HCT116 (cell line): ENCODE measurements at regions not wholly inside any gene's neighbourhood (a gene's known extent, or its start where the extent isn't known, plus 50 kb on each side); places are given as distances from the start of the nearest gene placed in this dataset.

Experiments
- ATAC-seq: fragments of 200-7000 bp; cut with Tn5 transposase; 2 replicates; pipeline ENCODE4 v1.9.1; 2020; ENCODE audit warnings: mild to moderate bottlenecking, moderate library complexity
- BruUV-seq: library from RNA; stranded (reverse); fragments of 400-500 nt; replicated peaks from 2 replicates; lab custom pipeline; 2021; lab: Mats Ljungman, UMichigan
- CTCF ChIA-PET: fragments of 300-600 bp; sonication (Branson Sonifier 250); formaldehyde crosslinking; loops from one replicate; lab custom pipeline; 2021; ENCODE audit warnings: antibody characterized with exemption; lab: Charles Lee
- POLR2A ChIA-PET: fragments of 300-600, 350-600 bp; sonication (Branson Sonifier 250); formaldehyde crosslinking; loops from one replicate; lab custom pipeline; 2021; ENCODE audit warnings: antibody characterized with exemption; lab: Charles Lee
- RAD21 ChIA-PET, 2 experiments: fragments of 300-600 bp; sonication (Branson Sonifier 250); formaldehyde crosslinking; loops; one replicate each; lab custom pipeline; 2023; ENCODE audit warnings: low total read pairs in 2 of 2; ENCODE audit not compliant: uncharacterized antibody in 2 of 2, unreplicated experiment in 2 of 2, low non-redundant PET in 1 of 2; lab: Charles Lee
- DNase-seq: peaks from one replicate; pipeline ENCODE4 v3.0.0-alpha.2; 2010; ENCODE audit warnings: low read depth, low spot score
- H2AFZ ChIP-seq: fragments of 200-600 bp; shearing (Covaris generic), sonication (generic); 2 replicates; pipeline ENCODE4 v1.6.1; 2017; ENCODE audit warnings: low read depth, mixed run types, mixed read lengths, antibody characterized with exemption, low read length; ENCODE audit not compliant: poor library complexity, severe bottlenecking
- H3K27ac ChIP-seq: 2 replicates; pipeline ENCODE4 v1.5.1; 2012; ENCODE audit warnings: low read depth, low read length
- H3K27me3 ChIP-seq: fragments of 200-600 bp; sonication (generic); 2 replicates; pipeline ENCODE4 v1.6.1; 2016; ENCODE audit warnings: mixed run types, low read length, mixed read lengths; ENCODE audit not compliant: insufficient read depth
- H3K36me3 ChIP-seq, 2 experiments: fragments of 200-500 bp in 1 of 2; fragments of 200-600 bp in 1 of 2; sonication (Bioruptor generic) in 1 of 2; sonication (generic) in 1 of 2; 2 replicates each; pipeline versions ENCODE4 v1.5.1 to v1.6.1; 2014 to 2016; ENCODE audit warnings: low read length in 2 of 2, inconsistent platforms in 1 of 2, mixed read lengths in 1 of 2, mixed run types in 1 of 2; ENCODE audit not compliant: insufficient read depth in 2 of 2, control insufficient read depth in 1 of 2
- H3K4me1 ChIP-seq, 2 experiments: fragments of 200-600 bp in 1 of 2; sonication (generic) in 1 of 2; 2 replicates each; pipeline versions ENCODE4 v1.5.1 to v1.6.1; 2012 to 2017; ENCODE audit warnings: low read length in 2 of 2, inconsistent platforms in 1 of 2, mild to moderate bottlenecking in 1 of 2, mixed read lengths in 1 of 2, mixed run types in 1 of 2, moderate library complexity in 1 of 2; ENCODE audit not compliant: insufficient read depth in 2 of 2, control insufficient read depth in 1 of 2
- H3K4me2 ChIP-seq: fragments of 200-600 bp; sonication (generic); 2 replicates; pipeline ENCODE4 v1.6.1; 2017; ENCODE audit warnings: mixed run types, low read length, mixed read lengths
- H3K4me3 ChIP-seq, 2 experiments: fragments of 200-600 bp in 1 of 2; sonication (generic) in 1 of 2; replicated peaks in 1 of 2; 2 replicates each; pipeline ENCODE4 v1.5.1; 2011 to 2016; ENCODE audit warnings: low read length in 2 of 2, control low read depth in 1 of 2, low read depth in 1 of 2, mild to moderate bottlenecking in 1 of 2, mixed read lengths in 1 of 2, mixed run types in 1 of 2
- H3K79me2 ChIP-seq: fragments of 200-600 bp; sonication (generic); 2 replicates; pipeline ENCODE4 v1.6.1; 2017; ENCODE audit warnings: mild to moderate bottlenecking, mixed run types, low read length, moderate library complexity, mixed read lengths; ENCODE audit not compliant: insufficient read depth
- H3K9ac ChIP-seq: fragments of 200-600 bp; sonication (generic); 2 replicates; pipeline ENCODE4 v1.6.1; 2016; ENCODE audit warnings: low read length, mixed read lengths
- H3K9me2 ChIP-seq: fragments of 200-600 bp; sonication (generic), shearing (Covaris generic); 2 replicates; pipeline ENCODE4 v1.6.1; 2017; ENCODE audit warnings: mixed run types, mild to moderate bottlenecking, moderate library complexity; ENCODE audit not compliant: insufficient read depth
- H3K9me3 ChIP-seq, 2 experiments: fragments of 200-500 bp in 1 of 2; fragments of 200-600 bp in 1 of 2; sonication (Bioruptor generic) in 1 of 2; sonication (generic) in 1 of 2; 2 replicates each; pipeline ENCODE4 v1.6.1; 2014 to 2017; ENCODE audit warnings: low read length in 2 of 2, mixed read lengths in 2 of 2, inconsistent platforms in 1 of 2, low read depth in 1 of 2, mild to moderate bottlenecking in 1 of 2, mixed run types in 1 of 2, moderate library complexity in 1 of 2; ENCODE audit not compliant: control insufficient read depth in 1 of 2, insufficient read depth in 1 of 2
- H4K20me1 ChIP-seq: fragments of 200-600 bp; sonication (generic), shearing (Covaris generic); 2 replicates; pipeline ENCODE4 v1.6.1; 2017; ENCODE audit warnings: mixed run types, mild to moderate bottlenecking, moderate library complexity; ENCODE audit not compliant: insufficient read depth
- CBX3 ChIP-seq: IDR thresholded peaks from 2 replicates; pipeline ENCODE4 v1.6.1; 2012; ENCODE audit warnings: low read depth
- CEBPB ChIP-seq: IDR thresholded peaks from 2 replicates; pipeline ENCODE4 v1.6.1; 2012; ENCODE audit warnings: low read depth
- ELF1 ChIP-seq: IDR thresholded peaks from 2 replicates; pipeline ENCODE4 v1.6.1; 2012; ENCODE audit warnings: low read depth, borderline replicate concordance
- EZH2 ChIP-seq: fragments of 200-600 bp; sonication (generic); IDR thresholded peaks from 2 replicates; pipeline ENCODE4 v1.6.1; 2017; ENCODE audit warnings: antibody characterized with exemption, mixed run types
- EZH2phosphoT487 ChIP-seq: fragments of 200-600 bp; IDR thresholded peaks from 2 replicates; pipeline ENCODE4 v1.6.1; 2018; ENCODE audit warnings: antibody characterized with exemption, borderline replicate concordance
- MAX ChIP-seq: IDR thresholded peaks from 2 replicates; pipeline ENCODE4 v1.6.1; 2012
- POLR2AphosphoS5 ChIP-seq: IDR thresholded peaks from 2 replicates; pipeline ENCODE4 v1.6.1; 2011; ENCODE audit warnings: mild to moderate bottlenecking, low read depth, low read length, moderate library complexity
- RAD21 ChIP-seq: IDR thresholded peaks from 2 replicates; pipeline ENCODE4 v1.6.1; 2012; ENCODE audit warnings: low read depth, mild to moderate bottlenecking
- REST ChIP-seq: IDR thresholded peaks from 2 replicates; pipeline ENCODE4 v1.6.1; 2012; ENCODE audit warnings: low read depth
- SIN3A ChIP-seq: IDR thresholded peaks from 2 replicates; pipeline ENCODE4 v1.6.1; 2012; ENCODE audit warnings: low read depth
- SP1 ChIP-seq: IDR thresholded peaks from 2 replicates; pipeline ENCODE4 v1.6.1; 2012; ENCODE audit warnings: low read depth
- TCF7L2 ChIP-seq: IDR thresholded peaks from 2 replicates; pipeline ENCODE4 v1.7.0; 2011; ENCODE audit warnings: borderline replicate concordance, inconsistent platforms; ENCODE audit not compliant: insufficient read depth, insufficient read length; ENCODE audit errors: extremely low read depth
- ZNF274 ChIP-seq: fragments of 200-500 bp; sonication (Bioruptor generic); IDR thresholded peaks from 2 replicates; pipeline ENCODE4 v1.6.1; 2014; ENCODE audit warnings: mild to moderate bottlenecking, low read depth, low read length, inconsistent platforms
- intact Hi-C: fragments of 100-400 bp; cut with micrococcal nuclease; formaldehyde crosslinking; loops from 2 replicates; pipeline ENCODE4 v1.10.0; 2022
- TF ChIP-seq, protein P1 (sequence below): IDR thresholded peaks from 2 replicates; pipeline ENCODE4 v1.6.1; 2012
- TF ChIP-seq, protein P2 (sequence below): IDR thresholded peaks from 2 replicates; pipeline ENCODE4 v1.6.1; 2011; ENCODE audit warnings: mild to moderate bottlenecking, low read length, moderate library complexity; ENCODE audit not compliant: insufficient replicate concordance; ENCODE audit errors: extremely low read depth

DNA sequence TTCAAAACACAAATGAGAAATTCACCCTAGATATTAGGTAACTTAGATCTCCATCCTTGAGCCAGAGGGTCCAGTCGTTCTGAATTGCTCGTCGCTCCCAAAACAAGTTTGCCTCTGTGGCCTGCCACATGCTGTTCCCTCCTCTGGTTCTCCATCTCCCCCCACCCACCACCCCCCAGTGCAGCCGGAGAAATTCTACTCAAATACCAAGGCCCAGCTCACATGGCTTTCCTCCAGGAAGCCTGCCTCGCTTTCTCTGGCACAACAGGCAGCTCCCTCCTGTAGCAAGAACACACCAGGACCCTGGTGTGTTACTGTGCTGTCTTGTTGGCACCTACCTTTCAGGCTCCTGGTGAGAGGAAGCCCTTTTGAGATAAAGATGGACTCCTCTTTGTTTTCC lies 52.7 kb upstream of the C10orf90 start:
- Histone ChIP-seq H3K4me2 (no peak overlapping the region), H3K9ac (no peak overlapping the region), H3K4me1 (no peaks in the 10 kb centered on the region), H3K79me2 (no peaks in the 10 kb centered on the region), H4K20me1 (no peaks in the 10 kb centered on the region), H3K9me3 (no peaks in the 10 kb centered on the region), H3K27me3 (peaks cover 55% of the 10 kb centered on the region), H2AFZ (no peak overlapping the region), H3K36me3 (no peaks in the 10 kb centered on the region), H3K4me3 (no peak overlapping the region), H3K9me2 (no peaks in the 10 kb centered on the region), H3K27ac (no peak overlapping the region)
- RAD21 ChIA-PET: no interaction called here
- no TSS peak for BruUV-seq
- intact Hi-C loops: no loop called here
- POLR2A ChIA-PET: no interaction called here
- CTCF ChIA-PET: no interaction called here
- ATAC-seq (no peak), DNase-seq (no peak)
- TF ChIP-seq, protein P1, sequence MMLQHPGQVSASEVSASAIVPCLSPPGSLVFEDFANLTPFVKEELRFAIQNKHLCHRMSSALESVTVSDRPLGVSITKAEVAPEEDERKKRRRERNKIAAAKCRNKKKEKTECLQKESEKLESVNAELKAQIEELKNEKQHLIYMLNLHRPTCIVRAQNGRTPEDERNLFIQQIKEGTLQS: no peak
- TF ChIP-seq TCF7L2: no peak
- TF ChIP-seq EZH2: no peak
- TF ChIP-seq RAD21: no peak
- no peak for TF ChIP-seq SIN3A
- no peak for TF ChIP-seq CBX3
- TF ChIP-seq REST: no peak
- TF ChIP-seq MAX: no peak
- no peak for TF ChIP-seq EZH2phosphoT487
- no peak for TF ChIP-seq ZNF274
- TF ChIP-seq POLR2AphosphoS5: no peak
- no peak for TF ChIP-seq CEBPB
- TF ChIP-seq, protein P2, sequence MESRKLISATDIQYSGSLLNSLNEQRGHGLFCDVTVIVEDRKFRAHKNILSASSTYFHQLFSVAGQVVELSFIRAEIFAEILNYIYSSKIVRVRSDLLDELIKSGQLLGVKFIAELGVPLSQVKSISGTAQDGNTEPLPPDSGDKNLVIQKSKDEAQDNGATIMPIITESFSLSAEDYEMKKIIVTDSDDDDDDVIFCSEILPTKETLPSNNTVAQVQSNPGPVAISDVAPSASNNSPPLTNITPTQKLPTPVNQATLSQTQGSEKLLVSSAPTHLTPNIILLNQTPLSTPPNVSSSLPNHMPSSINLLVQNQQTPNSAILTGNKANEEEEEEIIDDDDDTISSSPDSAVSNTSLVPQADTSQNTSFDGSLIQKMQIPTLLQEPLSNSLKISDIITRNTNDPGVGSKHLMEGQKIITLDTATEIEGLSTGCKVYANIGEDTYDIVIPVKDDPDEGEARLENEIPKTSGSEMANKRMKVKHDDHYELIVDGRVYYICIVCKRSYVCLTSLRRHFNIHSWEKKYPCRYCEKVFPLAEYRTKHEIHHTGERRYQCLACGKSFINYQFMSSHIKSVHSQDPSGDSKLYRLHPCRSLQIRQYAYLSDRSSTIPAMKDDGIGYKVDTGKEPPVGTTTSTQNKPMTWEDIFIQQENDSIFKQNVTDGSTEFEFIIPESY: no peak
- no peak for TF ChIP-seq SP1
- no peak for TF ChIP-seq ELF1
